B cell (primary cell): ENCODE measurements at regions not wholly inside any gene's neighbourhood (a gene's known extent, or its start where the extent isn't known, plus 50 kb on each side); places are given as distances from the start of the nearest gene placed in this dataset.

Experiments used
- ATAC-seq: fragments of 200-7000 bp; cut with Tn5 transposase; one replicate; pipeline ENCODE4 v1.10.0; 2021; ENCODE audit warnings: low read depth, mild to moderate bottlenecking, moderate number of reproducible peaks, moderate library complexity
- CTCF ChIA-PET: fragments of 350-600 bp; sonication (Branson Sonifier 250); formaldehyde crosslinking; loops from one replicate; lab custom pipeline; 2021; ENCODE audit warnings: antibody characterized with exemption, inconsistent platforms; lab: Charles Lee
- POLR2A ChIA-PET: fragments of 350-600 bp; sonication (Branson Sonifier 250); formaldehyde crosslinking; loops from one replicate; lab custom pipeline; 2021; ENCODE audit warnings: antibody characterized with exemption; lab: Charles Lee
- DNase-seq: peaks from one replicate; pipeline ENCODE4 v3.0.0; 2013
- H2AFZ ChIP-seq: 2 replicates; pipeline ENCODE4 v1.6.1; 2012; ENCODE audit warnings: mild to moderate bottlenecking, low read depth, low read length; ENCODE audit not compliant: insufficient read depth, poor library complexity, severe bottlenecking
- H3K27ac ChIP-seq, 2 donors: 1 replicate in 1 of 2; 2 replicates in 1 of 2; pipeline ENCODE4 v1.5.1; 2012 to 2013; ENCODE audit warnings: low read length in 2 of 2, mild to moderate bottlenecking in 2 of 2, moderate library complexity in 1 of 2
- H3K27me3 ChIP-seq, 4 experiments: fragments of 200-600 bp in 1 of 4; sonication (generic) in 1 of 4; replicated peaks in 1 of 4; 1 replicate in 2 of 4; 2 replicates in 2 of 4; pipeline versions ENCODE4 v1.6.1 to v1.7.0; 2013 to 2016; ENCODE audit warnings: low read length in 3 of 4, mild to moderate bottlenecking in 2 of 4, mixed read lengths in 1 of 4, moderate library complexity in 1 of 4; ENCODE audit not compliant: insufficient read depth in 4 of 4, control insufficient read depth in 3 of 4; ENCODE audit errors: control extremely low read depth in 1 of 4
- H3K36me3 ChIP-seq, 2 experiments: replicated peaks in 1 of 2; 1 replicate in 1 of 2; 2 replicates in 1 of 2; pipeline versions ENCODE4 v1.6.1 to v1.7.1; 2013; ENCODE audit warnings: low read length in 1 of 2; ENCODE audit not compliant: insufficient read depth in 2 of 2, control insufficient read depth in 1 of 2; ENCODE audit errors: control extremely low read depth in 1 of 2, extremely low read depth in 1 of 2
- H3K4me1 ChIP-seq, 2 donors: fragments of 200-600 bp in 1 of 2; sonication (generic) in 1 of 2; 1 replicate in 1 of 2; 2 replicates in 1 of 2; pipeline versions ENCODE4 v1.5.1 to v1.6.1; 2013 to 2017; ENCODE audit warnings: low read length in 2 of 2; ENCODE audit not compliant: control insufficient read depth in 2 of 2, insufficient read depth in 2 of 2
- H3K4me2 ChIP-seq: replicated peaks from 2 replicates; pipeline ENCODE3; 2012; ENCODE audit warnings: mild to moderate bottlenecking, low read depth, low read length; ENCODE audit not compliant: poor library complexity, severe bottlenecking
- H3K4me3 ChIP-seq, 5 experiments: fragments of 200-600 bp in 1 of 5; sonication (generic) in 1 of 5; 1 replicate in 3 of 5; 2 replicates in 2 of 5; pipeline versions ENCODE4 v1.5.1 to v1.7.0; 2011 to 2016; ENCODE audit warnings: low read length in 4 of 5, mild to moderate bottlenecking in 4 of 5, low read depth in 2 of 5, control low read depth in 1 of 5, moderate library complexity in 1 of 5; ENCODE audit not compliant: insufficient read depth in 1 of 5; ENCODE audit errors: control extremely low read depth in 1 of 5, extremely low read depth in 1 of 5
- H3K79me2 ChIP-seq: fragments of 200-600 bp; sonication (generic); one replicate; pipeline ENCODE4 v1.6.0; 2016; ENCODE audit warnings: low read length; ENCODE audit not compliant: control insufficient read depth, insufficient read depth
- H3K9ac ChIP-seq: fragments of 200-600 bp; sonication (generic); 2 replicates; pipeline ENCODE4 v1.6.1; 2017; ENCODE audit warnings: mild to moderate bottlenecking, low read length, moderate library complexity
- H3K9me3 ChIP-seq, 3 donors: one replicate each; pipeline versions ENCODE4 v1.6.1 to v1.7.1; 2013; ENCODE audit warnings: low read length in 2 of 3; ENCODE audit not compliant: control insufficient read depth in 2 of 3, insufficient read depth in 1 of 3; ENCODE audit errors: control extremely low read depth in 1 of 3
- H4K20me1 ChIP-seq: 2 replicates; pipeline ENCODE4 v1.6.0; 2012; ENCODE audit warnings: mild to moderate bottlenecking, low read length; ENCODE audit not compliant: insufficient read depth, control insufficient read depth, poor library complexity, severe bottlenecking
- H3K27ac Mint-ChIP-seq: one replicate; pipeline ENCODE4 v1.8.0; 2021; ENCODE audit warnings: mixed read lengths
- H3K27me3 Mint-ChIP-seq: one replicate; pipeline ENCODE4 v1.8.0; 2021; ENCODE audit warnings: mixed read lengths
- H3K4me1 Mint-ChIP-seq: one replicate; pipeline ENCODE4 v1.8.0; 2021; ENCODE audit warnings: mixed read lengths
- H3K4me3 Mint-ChIP-seq: one replicate; pipeline ENCODE4 v1.8.0; 2021; ENCODE audit warnings: mixed read lengths
- H3K9me3 Mint-ChIP-seq: one replicate; pipeline ENCODE4 v1.8.0; 2022; ENCODE audit warnings: mixed read lengths; ENCODE audit not compliant: insufficient read depth
- CTCF ChIP-seq: fragments of 200-600 bp; IDR thresholded peaks from one replicate; pipeline ENCODE4 v1.8.0; 2022; ENCODE audit warnings: antibody characterized with exemption, mild to moderate bottlenecking
- EZH2 ChIP-seq: IDR thresholded peaks from 2 replicates; pipeline ENCODE4 v1.6.1; 2012; ENCODE audit warnings: borderline replicate concordance, low read depth, mild to moderate bottlenecking, moderate library complexity, low read length; ENCODE audit not compliant: insufficient read depth, poor library complexity, severe bottlenecking
- WGBS: methylation state at CpG from one replicate; pipeline ENCODE4 v1.1.5; 2013; ENCODE audit warnings: missing lambda C conversion rate; ENCODE audit not compliant: insufficient coverage; 5-methylcytosine and 5-hydroxymethylcytosine counted together
- intact Hi-C: fragments of 100-400 bp; cut with micrococcal nuclease; formaldehyde crosslinking; loops from one replicate; pipeline ENCODE4 v1.10.0; 2022

- no peaks in the 10 kb centered on the region for H3K27me3 ChIP-seq
- H2AFZ ChIP-seq, result no peak overlapping the region
- H3K36me3 ChIP-seq, result no peaks in the 10 kb centered on the region
- no peak overlapping the region for H3K4me2 ChIP-seq
- H3K4me3 ChIP-seq, result no peak overlapping the region
- TF ChIP-seq CTCF (no peak), EZH2 (no peak)
- DNase-seq, result no peak
- Mint-ChIP-seq H3K27me3 (peaks cover 28% of the 10 kb centered on the region), H3K4me3 (no peak overlapping the region), H3K27ac (no peak overlapping the region), H3K9me3 (no peaks in the 10 kb centered on the region), H3K4me1 (no peaks in the 10 kb centered on the region)
- POLR2A ChIA-PET, result no interaction called here
- CTCF ChIA-PET, result no interaction called here
- H4K20me1 ChIP-seq, result no peaks in the 10 kb centered on the region
- no peak for ATAC-seq
- no peaks in the 10 kb centered on the region for H3K4me1 ChIP-seq
- WGBS, result 89% methylated on average over 5 of the region's 6 CpGs
- intact Hi-C loops, result no loop called here
- peaks cover 0 to 4% (median 0%) of the 10 kb centered on the region in 3 donors for H3K9me3 ChIP-seq
- no peak overlapping the region for H3K9ac ChIP-seq
- H3K27ac ChIP-seq, result no peak overlapping the region
- H3K79me2 ChIP-seq, result no peaks in the 10 kb centered on the region
Observed at GRCh38 chr18:50469380-50469781, 90.5 kb upstream of the MAPK4 start.

- Mint-ChIP-seq H3K27me3 (peaks cover 36% of the 10 kb centered on the region), H3K9me3 (no peaks in the 10 kb centered on the region), H3K27ac (no peak overlapping the region), H3K4me1 (no peaks in the 10 kb centered on the region), H3K4me3 (no peak overlapping the region)
- no CpG with 5 or more reads among the region's 1 CpG for WGBS
- H3K9ac ChIP-seq, result no peak overlapping the region
- H3K4me2 ChIP-seq, result no peak overlapping the region
- ATAC-seq (no peak), DNase-seq (no peak)
- no peaks in the 10 kb centered on the region for H3K36me3 ChIP-seq
- H3K4me3 ChIP-seq, result no peak overlapping the region
- no peaks in the 10 kb centered on the region for H4K20me1 ChIP-seq
- H2AFZ ChIP-seq, result no peak overlapping the region
- ChIA-PET POLR2A (no interaction called here), CTCF (no interaction called here)
- H3K9me3 ChIP-seq, result peaks cover 0 to 4% (median 0%) of the 10 kb centered on the region in 3 donors
- intact Hi-C loops, result no loop called here
- no peaks in the 10 kb centered on the region for H3K79me2 ChIP-seq
- TF ChIP-seq CTCF (no peak), EZH2 (no peak)
- H3K4me1 ChIP-seq, result no peaks in the 10 kb centered on the region
- no peaks in the 10 kb centered on the region for H3K27me3 ChIP-seq
- no peak overlapping the region for H3K27ac ChIP-seq
Observed at GRCh38 chr18:50472941-50473340, 86.9 kb upstream of the MAPK4 start.
